H1 (cell line): ENCODE measurements at regions not wholly inside any gene's neighbourhood (a gene's known extent, or its start where the extent isn't known, plus 50 kb on each side); places are given as distances from the start of the nearest gene placed in this dataset.

ENCODE experiments used
- TBP ChIP-seq: IDR thresholded peaks from 2 replicates; pipeline ENCODE4 v1.6.1; 2011; ENCODE audit warnings: low read depth, low read length, improper control_type of control experiment

GRCh38 chr6:167645368-167645767 is 181.3 kb upstream of the AFDN start (continued):
- no peak for TF ChIP-seq TBP
- TF ChIP-seq, all 59 proteins: peak for 0
